Activated naive CD8-positive, alpha-beta T cell treated with anti-CD3 and anti-CD28 coated beads for 36 hours (primary cell): ENCODE measurements at regions not wholly inside any gene's neighbourhood (a gene's known extent, or its start where the extent isn't known, plus 50 kb on each side); places are given as distances from the start of the nearest gene placed in this dataset.

Experiments
- DNase-seq: peaks from one replicate; pipeline ENCODE4 v3.0.0; 2021
- H3K27ac Mint-ChIP-seq: one replicate; pipeline ENCODE4 v1.8.0; 2022; ENCODE audit warnings: mild to moderate bottlenecking, moderate library complexity, mixed read lengths
- H3K27me3 Mint-ChIP-seq: one replicate; pipeline ENCODE4 v1.8.0; 2022; ENCODE audit warnings: mild to moderate bottlenecking, mixed read lengths
- H3K36me3 Mint-ChIP-seq: one replicate; pipeline ENCODE4 v1.8.0; 2021; ENCODE audit warnings: mild to moderate bottlenecking, mixed read lengths
- H3K4me1 Mint-ChIP-seq: one replicate; pipeline ENCODE4 v1.8.0; 2021; ENCODE audit warnings: mixed read lengths
- H3K4me3 Mint-ChIP-seq: one replicate; pipeline ENCODE4 v1.8.0; 2022; ENCODE audit warnings: mild to moderate bottlenecking, moderate library complexity, mixed read lengths
- H3K9me3 Mint-ChIP-seq: one replicate; pipeline ENCODE4 v1.8.0; 2022; ENCODE audit warnings: mixed read lengths

GRCh38 chr1:22290611-22291010 lies 147.7 kb upstream of the WNT4 start:
- Mint-ChIP-seq H3K4me3 (no peak overlapping the region), H3K27ac (no peak overlapping the region), H3K4me1 (no peaks in the 10 kb centered on the region), H3K27me3 (peaks cover 27% of the 10 kb centered on the region), H3K36me3 (no peaks in the 10 kb centered on the region), H3K9me3 (no peaks in the 10 kb centered on the region)
- DNase-seq, result no peak

- Mint-ChIP-seq H3K27ac (no peak overlapping the region), H3K36me3 (no peaks in the 10 kb centered on the region), H3K27me3 (peaks cover 30% of the 10 kb centered on the region), H3K4me3 (no peak overlapping the region), H3K4me1 (no peaks in the 10 kb centered on the region), H3K9me3 (no peaks in the 10 kb centered on the region)
- no peak for DNase-seq
These were observed 148.2 kb upstream of the WNT4 start for GRCh38 chr1:22291057-22291456.

- H3K27ac Mint-ChIP-seq, result no peak overlapping the region
- no peak overlapping the region for H3K4me3 Mint-ChIP-seq
- no peaks in the 10 kb centered on the region for H3K9me3 Mint-ChIP-seq
- peaks cover 34% of the 10 kb centered on the region for H3K27me3 Mint-ChIP-seq
- no peak for DNase-seq
- peaks cover under 1% of the 10 kb centered on the region for H3K4me1 Mint-ChIP-seq
- H3K36me3 Mint-ChIP-seq, result no peaks in the 10 kb centered on the region
These were observed 148.6 kb upstream of the WNT4 start for GRCh38 chr1:22291494-22291893.

GRCh38 chr1:22292011-22292788 lies 149.3 kb upstream of the WNT4 start:
- no peak overlapping the region for H3K27ac Mint-ChIP-seq
- H3K4me1 Mint-ChIP-seq, result peaks cover 4% of the 10 kb centered on the region
- no peak for DNase-seq

GRCh38 chr1:22295396-22295795 lies 152.5 kb upstream of the WNT4 start:
- peaks cover 67% of the 10 kb centered on the region for H3K27me3 Mint-ChIP-seq
- no peak overlapping the region for H3K27ac Mint-ChIP-seq
- H3K4me1 Mint-ChIP-seq, result peaks cover 4% of the 10 kb centered on the region
- H3K4me3 Mint-ChIP-seq, result no peak overlapping the region
- no peak for DNase-seq
- no peaks in the 10 kb centered on the region for H3K9me3 Mint-ChIP-seq
- no peaks in the 10 kb centered on the region for H3K36me3 Mint-ChIP-seq

More at GRCh38 chr1:22292011-22292788, 149.3 kb upstream of the WNT4 start:
- H3K27me3 Mint-ChIP-seq, result peaks cover 41% of the 10 kb centered on the region
- H3K4me3 Mint-ChIP-seq, result no peak overlapping the region
- H3K36me3 Mint-ChIP-seq, result no peaks in the 10 kb centered on the region
- H3K9me3 Mint-ChIP-seq, result no peaks in the 10 kb centered on the region

- Mint-ChIP-seq H3K4me3 (no peak overlapping the region), H3K4me1 (peaks cover 4% of the 10 kb centered on the region), H3K36me3 (no peaks in the 10 kb centered on the region), H3K27me3 (peaks cover 72% of the 10 kb centered on the region), H3K27ac (no peak overlapping the region), H3K9me3 (no peaks in the 10 kb centered on the region)
- no peak for DNase-seq
These were observed 153.0 kb upstream of the WNT4 start for GRCh38 chr1:22295856-22296255.

- H3K4me3 Mint-ChIP-seq, result no peak overlapping the region
- H3K27me3 Mint-ChIP-seq, result peaks cover 79% of the 10 kb centered on the region
- H3K27ac Mint-ChIP-seq, result no peak overlapping the region
- H3K9me3 Mint-ChIP-seq, result peaks cover 2% of the 10 kb centered on the region
- no peaks in the 10 kb centered on the region for H3K36me3 Mint-ChIP-seq
- H3K4me1 Mint-ChIP-seq, result peaks cover 4% of the 10 kb centered on the region
- DNase-seq, result no peak
These were observed 154.0 kb upstream of the WNT4 start for GRCh38 chr1:22296701-22297591.

GRCh38 chr1:22297999-22298398 lies 153.7 kb upstream of the ZBTB40 start:
- no peak overlapping the region for H3K27ac Mint-ChIP-seq
- H3K4me1 Mint-ChIP-seq, result peaks cover 4% of the 10 kb centered on the region
- peaks cover 78% of the 10 kb centered on the region for H3K27me3 Mint-ChIP-seq

GRCh38 chr1:22303816-22304215 lies 147.8 kb upstream of the ZBTB40 start:
- Mint-ChIP-seq H3K4me3 (no peak overlapping the region), H3K9me3 (peaks cover 12% of the 10 kb centered on the region), H3K27me3 (peaks cover 67% of the 10 kb centered on the region), H3K27ac (no peak overlapping the region), H3K36me3 (no peaks in the 10 kb centered on the region), H3K4me1 (no peaks in the 10 kb centered on the region)
- no peak for DNase-seq

More at GRCh38 chr1:22297999-22298398, 153.7 kb upstream of the ZBTB40 start:
- H3K9me3 Mint-ChIP-seq, result peaks cover 5% of the 10 kb centered on the region
- H3K4me3 Mint-ChIP-seq, result no peak overlapping the region
- no peaks in the 10 kb centered on the region for H3K36me3 Mint-ChIP-seq
- DNase-seq, result no peak

GRCh38 chr1:22309572-22309971 lies 142.1 kb upstream of the ZBTB40 start:
- Mint-ChIP-seq H3K4me3 (no peak overlapping the region), H3K9me3 (no peaks in the 10 kb centered on the region), H3K36me3 (no peaks in the 10 kb centered on the region), H3K27me3 (peaks cover 21% of the 10 kb centered on the region), H3K4me1 (no peaks in the 10 kb centered on the region), H3K27ac (no peak overlapping the region)
- no peak for DNase-seq

- H3K36me3 Mint-ChIP-seq, result no peaks in the 10 kb centered on the region
- H3K9me3 Mint-ChIP-seq, result no peaks in the 10 kb centered on the region
- no peak overlapping the region for H3K27ac Mint-ChIP-seq
- peaks cover 23% of the 10 kb centered on the region for H3K27me3 Mint-ChIP-seq
- DNase-seq, result no peak
- H3K4me3 Mint-ChIP-seq, result no peak overlapping the region
- no peaks in the 10 kb centered on the region for H3K4me1 Mint-ChIP-seq
These were observed 140.2 kb upstream of the ZBTB40 start for GRCh38 chr1:22311461-22311860.

- no peak overlapping the region for H3K27ac Mint-ChIP-seq
- DNase-seq, result no peak
- no peaks in the 10 kb centered on the region for H3K36me3 Mint-ChIP-seq
- no peak overlapping the region for H3K4me3 Mint-ChIP-seq
- no peaks in the 10 kb centered on the region for H3K9me3 Mint-ChIP-seq
- H3K27me3 Mint-ChIP-seq, result peaks cover 20% of the 10 kb centered on the region
- H3K4me1 Mint-ChIP-seq, result no peaks in the 10 kb centered on the region
These were observed 138.3 kb upstream of the ZBTB40 start for GRCh38 chr1:22313321-22313720.

GRCh38 chr1:22314706-22315105 lies 136.9 kb upstream of the ZBTB40 start:
- no peaks in the 10 kb centered on the region for H3K36me3 Mint-ChIP-seq
- no peak overlapping the region for H3K4me3 Mint-ChIP-seq
- no peaks in the 10 kb centered on the region for H3K9me3 Mint-ChIP-seq
- no peaks in the 10 kb centered on the region for H3K4me1 Mint-ChIP-seq
- peaks cover 20% of the 10 kb centered on the region for H3K27me3 Mint-ChIP-seq
- no peak for DNase-seq
- H3K27ac Mint-ChIP-seq, result no peak overlapping the region

- H3K4me3 Mint-ChIP-seq, result no peak overlapping the region
- no peaks in the 10 kb centered on the region for H3K36me3 Mint-ChIP-seq
- DNase-seq, result no peak
- no peak overlapping the region for H3K27ac Mint-ChIP-seq
- peaks cover 24% of the 10 kb centered on the region for H3K27me3 Mint-ChIP-seq
- no peaks in the 10 kb centered on the region for H3K4me1 Mint-ChIP-seq
- H3K9me3 Mint-ChIP-seq, result no peaks in the 10 kb centered on the region
These were observed 136.2 kb upstream of the ZBTB40 start for GRCh38 chr1:22315315-22316078.
